GM19238 (cell line): ENCODE measurements at regions not wholly inside any gene's neighbourhood (a gene's known extent, or its start where the extent isn't known, plus 50 kb on each side); places are given as distances from the start of the nearest gene placed in this dataset.
"Not testable (repeated sequence)": the region's sequence is repeated elsewhere in the genome, so short reads cannot be mapped to it uniquely, and the experiment has no call there.

ENCODE experiments used
- DNase-seq: peaks from one replicate; pipeline ENCODE4 v3.0.0; 2011; ENCODE audit warnings: low spot score; ENCODE audit not compliant: insufficient read length

- DNase-seq, result no peak
Observed at GRCh38 chr1:4171480-4172450, 271.7 kb upstream of the C1orf174 start.

DNA sequence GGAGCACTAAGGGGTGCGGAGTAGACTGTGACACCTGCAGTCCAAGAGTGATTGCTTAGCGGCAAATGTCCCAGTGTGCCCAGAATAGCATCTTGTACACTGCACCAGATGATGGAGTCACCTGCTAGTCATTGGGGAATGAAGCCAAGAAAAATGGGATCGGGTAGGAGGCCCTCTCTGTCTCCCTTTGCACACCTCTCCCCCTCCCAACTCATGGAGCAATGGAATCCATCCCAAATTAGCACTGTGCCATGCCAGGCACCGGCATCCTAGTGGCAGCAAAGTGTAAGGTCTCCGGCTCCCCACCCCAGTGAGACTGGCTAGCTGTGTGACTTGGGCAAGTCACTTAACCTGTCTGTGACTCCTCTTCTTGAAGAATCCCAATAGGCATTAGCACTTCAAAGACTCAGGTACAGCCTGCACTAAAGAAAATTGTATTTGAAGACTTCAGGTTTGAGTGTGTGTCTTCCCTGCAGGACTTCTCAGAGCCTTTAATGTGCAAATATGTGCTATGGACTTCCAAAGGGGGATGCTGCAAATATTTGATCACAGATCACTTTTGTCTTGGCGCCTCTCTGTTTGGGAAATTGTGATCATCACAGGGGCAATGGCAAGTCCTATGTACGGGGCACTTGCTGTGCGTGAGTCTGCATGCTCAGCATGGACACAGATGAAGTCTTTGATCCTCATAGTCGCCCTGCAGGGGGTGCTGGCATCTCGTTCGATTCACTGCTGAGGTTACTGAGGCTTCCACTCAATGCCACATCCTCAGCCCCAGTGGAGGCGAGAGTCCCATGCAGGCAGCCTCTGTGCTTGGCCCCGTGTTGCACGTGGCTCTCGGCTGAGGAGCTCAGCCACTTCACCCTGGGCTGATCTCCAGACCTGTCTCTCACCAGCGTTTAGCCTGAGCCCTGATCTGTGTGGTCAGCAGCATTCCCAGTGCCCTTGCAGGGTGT is 272.9 kb upstream of the C1orf174 start:
- peak; percentile 56 for DNase-seq

GRCh38 chr1:4173731-4174130 is 273.7 kb upstream of the C1orf174 start:
- DNase-seq, result no peak

- no peak for DNase-seq
Observed at GRCh38 chr1:4174291-4175200, 274.5 kb upstream of the C1orf174 start.

DNA sequence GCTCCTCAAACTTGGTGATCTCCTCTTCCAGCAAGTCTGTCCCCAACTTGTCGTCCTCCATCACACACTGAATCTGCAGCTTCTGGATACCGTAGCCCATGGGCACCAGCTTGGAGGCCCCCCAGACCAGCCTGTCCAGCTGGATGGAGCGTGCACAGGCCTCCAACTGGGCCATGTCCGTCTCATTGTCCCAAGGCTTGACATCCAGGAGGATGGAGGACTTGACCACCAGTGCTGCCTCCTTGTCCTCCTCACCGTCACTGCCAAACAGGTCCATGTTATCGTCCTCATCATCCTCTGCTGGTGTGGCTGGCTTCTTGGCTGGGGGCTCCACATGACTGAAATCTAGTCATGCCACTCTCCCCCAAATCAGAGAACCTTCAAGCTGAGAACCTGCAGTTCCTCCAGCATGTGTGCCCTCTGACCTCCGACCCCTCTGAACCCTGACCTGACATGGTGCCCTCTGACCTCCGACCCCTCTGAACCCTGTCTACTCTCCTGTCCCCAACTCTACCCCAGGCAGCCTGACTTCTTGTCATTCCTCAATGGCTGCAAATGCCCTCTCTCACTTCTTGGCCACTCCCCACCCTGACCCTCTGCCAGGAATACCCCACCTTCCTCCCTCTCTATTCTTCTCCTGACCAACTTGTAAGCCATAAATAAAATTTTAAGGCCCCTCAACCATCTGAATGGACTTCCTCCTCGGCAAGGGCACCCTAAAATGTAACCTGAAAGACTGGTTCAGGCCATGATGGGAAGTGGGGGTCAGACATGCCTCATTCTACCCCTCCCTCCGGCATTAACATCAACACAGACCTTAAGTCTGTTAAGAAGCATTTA is 275.7 kb upstream of the C1orf174 start:
- no peak for DNase-seq

DNA sequence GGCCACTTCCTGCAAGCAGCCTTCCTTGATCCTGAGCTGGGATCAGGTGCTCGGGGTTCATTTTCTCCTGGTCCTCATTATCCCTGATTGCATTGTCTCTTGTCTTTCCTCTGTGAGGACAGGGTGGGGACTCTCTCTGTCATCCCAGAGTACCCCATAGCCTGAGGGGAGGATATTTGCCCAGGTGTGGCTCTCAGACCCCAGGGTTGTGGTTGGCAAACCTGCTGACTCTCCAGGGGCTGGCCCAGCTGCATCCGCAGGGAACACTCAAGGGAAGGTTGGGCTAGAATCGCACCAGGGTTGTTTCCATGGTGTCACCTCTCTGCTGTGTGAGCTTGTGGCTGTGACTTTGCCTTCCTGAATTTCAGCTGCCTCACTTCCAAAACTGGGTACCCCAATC is 276.8 kb upstream of the C1orf174 start:
- no peak for DNase-seq

DNA sequence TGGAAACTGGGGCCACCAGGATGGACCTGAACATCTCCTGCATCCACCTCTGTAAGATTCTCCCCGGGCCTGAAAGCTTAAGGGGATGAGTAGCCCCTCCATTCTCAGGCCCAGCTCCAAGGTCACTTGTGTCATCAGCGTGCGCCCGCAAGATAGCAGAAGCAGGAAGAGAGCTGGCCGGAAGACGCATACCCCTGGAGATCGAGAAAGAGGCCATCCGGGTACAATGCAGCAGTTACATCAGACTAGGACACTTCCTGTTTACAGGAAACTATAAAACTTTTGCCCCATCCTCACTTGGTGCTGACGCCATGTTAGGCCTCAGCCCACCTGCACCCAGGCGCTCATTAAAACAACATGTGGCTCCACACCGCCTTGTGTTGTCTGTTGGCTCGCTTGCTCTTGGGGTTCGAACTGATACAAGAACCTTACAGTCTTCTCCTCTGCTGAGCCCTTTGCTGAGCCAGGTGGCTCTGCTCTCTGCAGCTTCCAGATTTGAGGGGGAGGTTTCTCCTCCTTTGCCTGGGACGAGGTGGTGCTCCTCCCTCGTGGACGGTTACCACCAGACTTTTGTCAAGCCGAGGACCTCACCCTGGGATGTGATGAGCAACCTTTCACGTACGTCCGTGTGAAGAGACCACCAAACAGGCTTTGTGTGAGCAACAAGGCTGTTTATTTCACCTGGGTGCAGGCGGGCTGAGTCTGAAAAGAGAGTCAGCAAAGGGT is 277.5 kb upstream of the C1orf174 start:
- DNase-seq, result no peak

- DNase-seq, result no peak
Observed at GRCh38 chr1:4178501-4179113, 278.5 kb upstream of the C1orf174 start.

- no peak for DNase-seq
Observed at GRCh38 chr1:4179914-4180735, 280.1 kb upstream of the C1orf174 start.

DNA sequence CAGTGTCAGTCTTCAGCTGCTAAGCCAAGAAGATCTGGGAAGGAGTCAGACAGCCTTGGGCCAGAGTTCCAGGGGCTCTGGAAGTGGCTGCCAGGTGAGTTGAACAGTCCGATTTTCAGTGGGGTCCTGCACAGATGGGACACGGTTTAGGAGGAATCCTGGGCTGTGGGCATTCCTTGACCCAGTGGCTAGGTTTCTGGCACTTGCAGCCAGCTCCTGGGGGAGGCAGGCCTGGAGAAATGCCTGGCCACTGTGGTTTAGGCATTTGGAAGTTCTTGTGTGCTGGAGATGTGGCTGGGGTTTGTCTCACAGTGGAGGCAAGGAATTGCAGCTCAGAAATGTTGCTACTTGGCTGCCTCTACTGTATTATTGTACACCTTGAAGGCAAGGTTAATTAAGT is 286.4 kb upstream of the C1orf174 start:
- DNase-seq, result not testable (repeated sequence)

DNA sequence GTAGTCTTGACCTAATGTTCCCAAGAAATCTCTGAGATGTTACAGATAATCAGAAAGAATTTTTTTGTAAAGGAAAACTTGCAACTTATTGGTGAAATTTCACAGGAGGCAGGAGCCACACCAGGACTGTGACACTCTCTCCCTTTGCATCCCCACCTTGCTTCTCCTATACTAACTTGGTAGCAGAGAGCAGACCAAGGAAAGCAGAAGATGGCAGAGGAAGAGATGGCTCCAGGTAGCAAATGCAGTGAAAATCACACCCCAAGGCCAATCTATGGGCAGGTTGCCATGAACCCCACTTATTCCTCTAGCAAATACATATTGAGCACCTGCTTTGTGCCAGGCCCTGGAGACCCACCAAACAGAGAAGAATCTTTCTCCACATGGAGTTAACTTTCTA is 303.4 kb upstream of the C1orf174 start:
- no peak for DNase-seq

DNA sequence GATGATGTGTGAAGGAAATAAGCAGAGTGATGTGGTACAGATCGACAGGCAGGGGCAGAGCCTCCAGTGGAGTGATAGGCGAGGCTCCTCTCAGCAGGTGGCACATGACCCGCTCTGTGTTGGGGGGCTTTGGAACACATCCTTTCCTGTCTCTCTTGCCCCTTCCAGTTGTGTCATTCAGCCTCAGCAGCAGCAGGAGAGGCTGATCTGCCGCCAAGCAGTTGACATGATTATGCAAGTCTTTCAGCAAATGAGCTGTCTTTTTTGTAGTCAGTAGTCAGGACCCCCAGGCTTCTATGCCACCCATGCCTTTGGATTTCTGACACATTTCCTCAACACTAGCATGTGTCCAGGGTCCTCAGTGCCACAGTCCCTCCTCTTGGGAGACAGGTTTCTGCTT is 307.1 kb upstream of the C1orf174 start:
- DNase-seq, result no peak

DNA sequence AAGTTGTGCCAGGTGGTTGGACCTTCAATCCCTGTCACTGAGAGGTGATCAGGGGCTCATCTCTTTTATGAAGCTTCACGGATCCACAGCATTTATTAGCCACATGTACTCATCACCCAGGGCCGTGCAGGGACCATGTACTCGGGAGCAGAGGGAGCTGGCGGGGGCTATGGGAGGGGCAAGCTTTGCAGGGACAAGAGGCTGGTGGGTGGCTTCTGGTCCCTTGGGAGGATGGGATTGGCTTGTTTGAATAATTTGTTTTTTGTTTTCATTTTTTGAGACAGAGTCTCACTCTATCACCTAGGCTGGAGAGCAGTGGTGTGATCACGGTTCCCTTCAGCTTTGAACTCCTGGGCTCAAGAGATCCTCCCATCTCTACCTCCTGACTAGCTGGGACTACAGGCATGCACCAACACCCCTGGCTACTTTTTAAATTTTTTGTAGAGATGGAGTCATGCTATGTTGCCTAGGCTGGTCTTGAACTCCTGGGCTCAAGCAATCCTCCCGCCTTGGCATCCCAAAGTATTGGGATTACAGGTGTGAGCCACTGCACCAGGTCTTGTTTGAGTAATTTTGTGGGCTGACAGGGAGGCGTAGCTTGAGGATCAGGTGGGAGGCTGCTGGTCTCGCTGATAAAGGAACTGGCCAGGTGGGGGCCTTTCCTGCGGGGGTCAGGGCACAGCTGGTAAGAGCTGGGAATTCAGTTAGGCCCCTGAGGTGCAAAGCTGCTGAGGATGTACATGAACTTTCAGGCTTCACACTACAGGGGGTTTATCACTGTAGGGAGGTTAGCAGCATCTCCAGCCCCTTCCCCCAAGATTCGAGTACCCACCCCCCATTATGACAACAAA is 308.0 kb upstream of the C1orf174 start:
- DNase-seq, result no peak

DNA sequence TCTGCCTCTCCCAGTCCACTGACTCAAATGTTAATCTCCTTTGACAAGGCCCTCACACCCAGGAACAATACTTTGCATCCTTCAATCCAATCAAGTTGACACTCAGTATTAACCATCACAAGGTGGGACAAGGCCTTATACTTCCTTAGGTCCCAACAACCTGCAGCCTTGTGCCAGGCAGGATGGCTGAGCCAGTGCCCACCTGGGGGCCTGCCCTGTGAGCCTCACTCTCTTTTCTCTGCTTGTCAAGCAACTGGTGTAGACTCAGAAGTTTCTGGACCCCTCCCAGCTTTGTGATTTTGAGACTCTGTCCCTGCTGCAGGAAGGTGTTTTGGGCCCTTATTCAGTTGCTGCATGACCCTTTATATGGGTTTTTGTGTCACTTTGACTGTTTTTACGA is 310.0 kb upstream of the C1orf174 start:
- DNase-seq, result no peak

GRCh38 chr1:4212796-4213195 is 312.7 kb upstream of the C1orf174 start:
- no peak for DNase-seq

GRCh38 chr1:4213366-4213973 is 313.4 kb upstream of the C1orf174 start:
- no peak for DNase-seq

DNA sequence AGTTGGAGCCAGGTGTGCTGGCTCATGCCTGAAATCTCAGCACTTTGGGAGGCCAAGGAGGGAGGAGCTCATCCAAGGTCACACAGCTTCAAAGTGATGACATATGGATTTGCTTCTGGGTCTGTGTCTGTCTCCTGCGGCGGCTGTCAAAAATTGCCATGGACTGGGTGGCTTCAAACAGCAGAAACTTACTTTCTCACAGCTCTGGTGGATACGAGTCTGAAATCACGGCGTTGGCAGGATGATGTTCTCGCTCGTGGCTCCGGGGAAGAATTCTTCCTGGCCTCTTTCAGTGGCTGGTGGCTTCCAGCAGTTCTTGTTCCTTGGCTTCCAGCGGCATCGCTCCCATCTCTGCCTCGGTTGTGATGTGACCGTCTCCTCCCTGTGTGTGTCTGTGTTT is 314.8 kb upstream of the C1orf174 start:
- no peak for DNase-seq
